Amniotic epithelial cell (primary cell): ENCODE measurements at regions not wholly inside any gene's neighbourhood (a gene's known extent, or its start where the extent isn't known, plus 50 kb on each side); places are given as distances from the start of the nearest gene placed in this dataset.
"Not testable (repeated sequence)": the region's sequence is repeated elsewhere in the genome, so short reads cannot be mapped to it uniquely, and the experiment has no call there.

Source experiments
- DNase-seq: peaks from one replicate; pipeline ENCODE4 v3.0.0-alpha.2; 2010; ENCODE audit warnings: low read depth

DNA sequence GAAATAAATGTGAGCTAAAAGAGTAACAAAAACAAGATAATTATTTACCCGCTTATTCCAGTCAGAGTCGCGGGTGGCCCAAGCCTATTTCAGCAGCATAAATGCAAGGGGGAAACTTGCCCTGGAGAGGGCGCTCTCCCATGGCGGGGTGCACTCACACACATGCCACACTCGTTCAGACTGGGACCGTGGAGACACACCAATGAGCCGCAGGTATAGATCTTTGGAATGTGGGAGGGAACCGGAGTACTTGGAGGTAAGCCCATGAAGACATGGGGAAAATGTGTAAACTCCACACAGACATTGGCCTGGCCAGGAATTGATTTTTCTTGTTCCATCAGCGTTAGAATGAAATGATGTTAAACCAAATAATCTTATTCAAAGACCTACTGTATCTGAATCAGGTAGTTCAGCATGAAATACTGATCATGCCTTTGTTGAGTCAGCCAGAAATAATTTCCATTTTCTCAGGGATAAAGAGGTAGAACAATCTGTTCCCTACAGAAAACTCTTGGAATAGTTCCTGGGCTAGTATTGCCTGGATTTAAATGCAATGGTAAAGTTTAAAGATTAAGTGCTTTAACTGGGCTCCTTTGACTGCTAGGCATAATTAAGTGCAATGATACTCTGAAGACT is 191.5 kb downstream of the MCHR2 start:
- no peak for DNase-seq

DNA sequence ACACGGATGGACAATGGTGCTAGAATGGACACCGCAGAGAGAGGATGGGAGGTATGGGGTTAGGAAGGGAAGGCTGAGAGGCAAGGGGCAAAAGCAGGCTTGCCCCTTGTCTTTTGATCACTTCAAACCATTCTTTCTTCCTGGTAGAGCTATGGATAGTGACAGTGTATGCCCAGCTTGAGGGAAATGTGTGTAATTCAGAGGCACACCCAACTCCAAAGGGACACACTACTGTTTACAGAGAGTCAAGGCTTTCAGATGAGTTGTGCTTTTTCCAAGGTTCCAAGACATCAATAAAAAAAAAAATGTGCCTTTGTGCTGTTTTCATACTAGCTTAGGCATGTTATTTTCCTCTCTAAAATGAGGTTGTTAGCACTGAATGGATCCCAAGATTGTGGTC is 185.0 kb downstream of the MCHR2 start:
- DNase-seq: no peak

DNA sequence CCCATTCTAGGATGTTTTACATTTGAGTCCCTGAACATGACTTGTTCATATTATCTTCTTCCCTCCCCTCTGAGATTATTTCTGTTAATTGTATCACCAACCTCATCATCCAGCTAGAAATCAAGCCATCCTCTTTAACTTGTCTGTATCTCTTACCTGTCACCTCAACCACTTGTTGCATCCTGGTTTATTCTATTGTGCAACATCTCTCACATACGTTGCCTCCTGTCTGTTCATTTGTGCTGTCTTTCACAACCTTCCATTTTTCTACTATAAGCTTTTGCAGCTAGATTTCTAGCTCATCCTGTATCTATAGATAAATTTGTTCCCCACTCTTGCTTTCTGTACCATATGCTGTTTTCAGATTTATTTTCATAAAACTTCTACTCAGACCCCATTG is 183.7 kb downstream of the MCHR2 start:
- no peak for DNase-seq

DNA sequence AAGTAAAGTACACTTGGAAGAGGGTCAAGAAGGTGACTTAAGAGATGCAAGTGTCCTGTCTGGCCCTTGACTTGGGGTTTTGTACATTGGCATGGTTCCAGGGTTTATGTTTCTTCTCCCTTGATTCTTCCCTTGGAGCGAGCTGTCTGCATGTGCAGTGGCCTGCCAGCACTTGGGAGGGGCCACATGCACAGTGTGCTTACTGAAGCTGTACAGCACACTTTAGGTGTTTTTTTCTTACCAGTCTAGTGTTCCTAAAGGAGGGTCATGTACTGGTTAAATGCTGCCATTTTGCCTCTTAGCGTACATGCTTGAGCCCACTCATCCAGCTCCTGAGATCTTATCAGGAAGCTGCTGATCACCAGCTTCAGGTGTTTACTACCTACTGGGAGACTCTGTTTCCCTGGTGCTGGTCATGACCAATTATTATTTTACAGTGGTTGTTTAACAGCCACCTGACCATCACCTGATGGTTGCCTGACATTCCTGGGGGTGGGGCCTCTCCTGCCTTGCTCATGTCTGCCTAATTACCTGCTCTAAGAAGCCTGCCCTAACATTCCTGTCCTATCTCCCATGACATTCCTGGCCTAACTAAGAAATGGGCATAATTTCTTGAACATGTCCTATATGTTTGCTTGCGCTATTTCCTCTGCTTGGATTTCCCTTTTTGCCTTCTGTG is 182.9 kb downstream of the MCHR2 start:
- DNase-seq: no peak

DNA sequence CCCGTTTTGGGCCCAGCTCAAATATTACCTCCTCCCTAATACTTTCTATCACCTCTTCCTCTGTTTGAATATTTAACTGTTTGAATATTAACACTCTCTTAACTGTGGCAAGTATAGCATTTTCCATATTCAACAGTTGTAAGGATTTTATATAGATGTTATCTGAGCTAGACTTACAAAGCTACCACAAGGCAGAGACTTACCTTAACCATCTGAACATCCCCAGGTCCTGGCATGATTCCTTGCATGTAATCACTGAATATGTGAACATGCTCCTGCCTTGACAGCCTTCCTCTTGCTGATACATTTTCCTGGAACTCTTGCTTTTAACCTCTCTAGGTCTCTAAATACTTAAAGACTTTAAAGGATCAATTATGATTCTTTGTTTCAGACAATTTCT is 182.4 kb downstream of the MCHR2 start:
- no peak for DNase-seq

DNA sequence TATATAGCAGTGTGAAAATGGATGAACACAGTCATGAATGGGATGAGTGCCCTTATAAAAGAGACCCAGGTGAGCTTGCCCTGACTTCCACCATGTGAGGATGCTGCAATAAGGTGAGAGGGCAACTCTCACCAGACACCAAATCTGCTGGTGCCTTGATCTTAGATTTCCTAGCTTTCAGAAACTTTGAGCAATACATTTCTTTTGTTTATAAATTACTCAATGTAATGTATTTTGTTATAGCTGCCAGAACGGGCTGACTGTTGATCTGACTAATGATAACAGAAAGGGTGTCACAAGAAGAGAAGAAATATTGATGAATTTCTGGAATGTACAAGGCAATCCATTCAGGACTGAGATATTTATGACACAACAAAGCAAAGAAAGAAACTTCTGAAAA is 180.5 kb downstream of the MCHR2 start:
- DNase-seq: no peak

DNA sequence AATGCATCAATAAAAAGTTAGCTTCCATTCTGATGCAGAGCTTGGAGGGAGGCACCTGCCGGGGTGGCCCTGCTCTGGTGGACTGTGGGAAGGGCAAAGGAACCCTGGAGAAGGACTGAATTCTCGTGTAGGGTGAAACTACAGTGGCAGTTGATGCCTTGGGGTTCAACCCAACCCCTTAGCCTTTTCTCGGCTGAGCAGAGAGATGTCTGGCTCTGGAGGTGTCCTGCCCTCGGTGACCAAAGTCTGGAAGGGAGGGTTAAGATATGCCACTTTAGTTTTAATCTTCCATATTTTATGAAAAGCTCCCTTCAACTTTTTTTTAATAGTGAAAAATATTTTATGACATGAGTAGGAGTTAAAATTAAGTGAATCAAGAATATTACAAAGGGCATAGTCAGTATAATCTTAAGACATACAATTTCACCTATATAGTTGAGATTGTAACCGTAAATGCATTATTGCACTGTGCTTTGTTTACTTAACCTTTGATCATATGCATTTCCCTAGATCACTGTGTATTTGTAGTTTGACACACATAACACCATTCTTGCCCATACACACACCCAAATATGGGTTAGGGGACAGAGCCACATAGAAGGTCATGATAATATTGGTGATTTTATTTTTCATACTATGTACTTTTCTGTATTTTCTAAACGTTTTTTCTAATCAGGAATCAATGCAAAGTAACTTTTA is 179.6 kb downstream of the MCHR2 start:
- no peak for DNase-seq

DNA sequence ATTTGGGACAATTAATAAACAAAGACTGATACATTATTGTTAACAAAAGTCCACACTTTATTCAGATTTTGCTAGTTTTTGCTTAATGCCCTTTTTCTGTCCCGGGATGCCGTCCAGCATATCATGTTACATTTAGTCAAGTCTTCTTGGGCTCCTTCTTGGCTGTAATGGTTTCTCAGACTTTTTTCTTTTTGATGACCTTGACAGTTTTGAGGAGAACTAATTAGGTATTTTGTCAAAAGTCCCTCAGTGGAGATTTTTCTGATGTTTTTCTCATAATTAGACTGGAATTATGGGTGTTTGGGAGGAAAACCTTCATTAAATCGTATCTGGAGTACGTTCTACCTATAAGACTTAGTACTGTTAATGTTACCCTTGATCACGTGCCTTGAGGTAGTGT is 177.2 kb downstream of the MCHR2 start:
- no peak for DNase-seq

DNA sequence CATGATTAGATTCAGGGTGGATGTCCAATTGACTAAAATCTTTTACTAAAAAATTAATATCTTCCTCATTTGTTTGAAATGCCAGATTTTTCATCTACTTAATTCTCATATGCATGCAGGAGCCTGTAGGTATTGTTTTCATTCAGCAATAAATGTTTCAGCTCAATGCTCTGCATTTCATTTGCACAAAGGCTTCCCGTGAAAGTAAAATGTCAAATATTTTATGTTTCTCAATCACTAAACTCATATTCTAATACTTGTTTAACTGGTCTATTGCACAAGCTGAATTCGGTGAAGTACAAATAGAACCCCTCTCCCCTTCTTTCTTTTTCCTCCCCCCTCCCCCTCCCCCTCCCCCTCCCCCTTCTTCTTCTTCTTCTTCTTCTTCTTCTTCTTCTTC is 175.9 kb downstream of the MCHR2 start:
- DNase-seq: no peak

DNA sequence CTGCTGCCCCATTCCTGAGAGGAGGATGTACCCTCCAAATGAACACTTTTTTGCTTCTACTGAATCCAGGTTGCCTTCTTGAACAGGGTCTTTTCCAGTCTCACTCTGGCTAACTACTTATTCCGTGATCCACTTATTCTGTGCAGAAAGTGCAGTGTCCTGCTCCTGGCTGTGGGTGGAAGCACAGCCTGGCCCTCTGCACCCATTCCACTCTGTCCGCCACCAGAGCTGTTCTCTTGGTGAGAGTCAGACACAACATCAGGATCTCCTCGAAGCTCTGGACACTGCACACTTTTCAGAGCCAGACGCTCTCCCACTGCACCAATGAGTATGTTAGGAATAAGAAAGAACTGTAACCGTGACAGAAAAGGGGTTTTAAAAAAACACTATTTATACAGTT is 174.2 kb downstream of the MCHR2 start:
- no peak for DNase-seq

DNA sequence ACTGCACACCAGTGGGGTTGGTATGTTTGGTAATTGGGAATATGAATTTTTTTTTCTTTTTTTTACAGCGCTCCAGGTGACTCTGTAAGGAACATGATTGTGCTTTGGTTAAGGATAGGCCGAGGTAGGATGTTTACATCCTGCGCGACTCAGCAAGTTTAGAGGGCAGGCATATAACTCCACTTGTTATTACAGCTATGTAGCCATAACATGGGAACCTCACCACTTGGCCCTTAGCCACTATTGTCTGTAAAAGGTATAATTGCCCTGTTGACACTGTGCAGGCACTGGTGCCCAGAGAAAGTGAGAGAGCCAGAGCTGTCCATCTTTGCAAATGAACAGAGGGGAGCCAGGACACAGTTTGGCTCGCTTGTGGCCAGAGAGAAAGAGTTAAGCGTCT is 172.9 kb downstream of the MCHR2 start:
- DNase-seq: no peak

DNA sequence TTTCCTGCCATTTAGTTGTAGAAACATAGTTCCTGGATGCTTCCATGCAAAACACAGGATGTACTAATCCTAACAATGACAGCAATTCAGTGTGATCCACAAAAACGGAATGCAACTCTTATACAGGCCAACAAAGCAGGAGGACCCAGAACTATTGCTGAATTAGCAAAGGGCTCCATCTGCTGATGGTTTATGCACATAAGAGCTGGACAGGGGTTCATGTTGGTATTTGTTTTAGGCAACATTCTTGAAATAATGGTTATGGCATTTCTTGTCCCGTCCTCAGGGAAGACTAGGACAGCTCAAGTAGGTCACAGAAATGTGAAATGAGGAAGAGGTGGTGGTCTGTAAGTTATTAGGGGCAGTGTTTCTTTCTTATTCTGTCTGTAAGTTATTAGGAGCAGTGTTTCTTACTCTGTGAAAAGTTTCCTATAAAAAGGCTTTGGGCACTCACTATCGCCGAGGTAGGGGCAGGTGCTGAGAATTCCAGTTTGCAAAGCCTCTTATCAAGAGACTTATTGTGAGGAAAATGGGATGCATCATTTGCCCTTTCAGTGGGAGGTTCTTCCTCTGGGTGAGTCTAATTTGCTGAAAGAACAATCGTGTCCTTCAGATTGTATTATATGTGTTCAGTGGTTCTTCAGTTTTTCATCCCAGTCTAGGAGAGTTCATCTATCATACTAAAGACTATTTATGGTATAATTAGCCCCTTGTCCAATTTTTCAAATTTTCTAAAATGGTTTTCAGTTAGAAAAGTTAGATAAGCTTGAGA is 171.1 kb downstream of the MCHR2 start:
- DNase-seq: peak; percentile 46

DNA sequence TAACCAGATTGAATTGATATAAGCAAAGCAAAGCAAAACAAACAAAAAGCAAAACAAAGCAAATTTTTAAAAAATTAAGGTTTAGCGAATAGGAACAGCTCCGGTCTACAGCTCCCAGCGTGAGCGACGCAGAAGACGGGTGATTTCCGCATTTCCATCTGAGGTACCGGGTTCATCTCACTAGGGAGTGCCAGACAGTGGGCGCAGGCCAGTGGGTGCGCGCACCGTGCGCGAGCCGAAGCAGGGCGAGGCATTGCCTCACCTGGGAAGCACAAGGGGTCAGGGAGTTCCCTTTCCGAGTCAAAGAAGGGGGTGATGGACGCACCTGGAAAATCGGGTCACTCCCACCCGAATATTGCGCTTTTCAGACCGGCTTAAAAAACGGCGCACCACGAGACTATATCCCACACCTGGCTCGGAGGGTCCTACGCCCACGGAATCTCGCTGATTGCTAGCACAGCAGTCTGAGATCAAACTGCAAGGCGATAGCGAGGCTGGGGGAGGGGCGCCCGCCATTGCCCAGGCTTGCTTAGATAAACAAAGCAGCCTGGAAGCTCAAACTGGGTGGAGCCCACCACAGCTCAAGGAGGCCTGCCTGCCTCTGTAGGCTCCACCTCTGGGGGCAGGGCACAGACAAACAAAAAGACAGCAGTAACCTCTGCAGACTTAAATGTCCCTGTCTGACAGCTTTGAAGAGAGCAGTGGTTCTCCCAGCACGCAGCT is 170.3 kb downstream of the MCHR2 start:
- DNase-seq: not testable (repeated sequence)

DNA sequence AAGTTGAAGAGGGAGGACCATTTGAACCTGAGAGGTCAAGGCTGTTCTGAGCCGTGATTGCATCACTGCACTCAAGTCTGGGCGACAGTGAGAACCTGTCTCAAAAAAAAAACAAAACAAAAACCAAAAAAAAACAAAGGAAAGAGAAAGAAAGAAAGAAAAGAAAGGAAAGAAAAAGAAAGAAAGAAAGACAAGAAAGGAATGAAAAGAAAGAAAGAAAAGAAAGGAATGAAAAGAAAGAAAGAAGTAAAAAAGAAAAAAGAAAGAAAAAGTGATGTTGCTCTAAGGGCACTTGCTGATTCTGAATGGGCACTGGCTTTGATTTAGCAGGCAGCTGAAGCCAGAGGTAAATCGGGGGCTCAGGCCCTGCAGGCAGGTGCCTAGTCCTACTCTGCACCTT is 161.0 kb downstream of the MCHR2 start:
- no peak for DNase-seq

DNA sequence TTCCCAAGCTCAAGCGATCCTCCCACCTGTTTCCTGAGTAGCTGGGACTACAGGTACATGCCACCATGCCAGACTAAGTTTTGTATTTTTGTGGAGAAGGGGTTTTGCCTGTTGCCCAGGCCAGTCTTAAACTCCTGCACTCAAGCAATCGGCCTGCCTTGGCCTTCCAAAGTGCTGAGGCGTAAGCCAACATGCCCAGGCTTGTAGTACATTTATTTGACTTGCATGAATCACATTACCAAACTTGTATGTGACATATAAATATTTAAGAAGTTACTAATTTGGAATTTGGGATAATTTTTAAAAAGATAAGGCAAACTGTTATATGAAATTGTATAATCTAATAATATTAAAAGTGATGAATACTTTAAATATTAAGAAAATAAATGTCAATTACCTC is 157.6 kb downstream of the MCHR2 start:
- no peak for DNase-seq

DNA sequence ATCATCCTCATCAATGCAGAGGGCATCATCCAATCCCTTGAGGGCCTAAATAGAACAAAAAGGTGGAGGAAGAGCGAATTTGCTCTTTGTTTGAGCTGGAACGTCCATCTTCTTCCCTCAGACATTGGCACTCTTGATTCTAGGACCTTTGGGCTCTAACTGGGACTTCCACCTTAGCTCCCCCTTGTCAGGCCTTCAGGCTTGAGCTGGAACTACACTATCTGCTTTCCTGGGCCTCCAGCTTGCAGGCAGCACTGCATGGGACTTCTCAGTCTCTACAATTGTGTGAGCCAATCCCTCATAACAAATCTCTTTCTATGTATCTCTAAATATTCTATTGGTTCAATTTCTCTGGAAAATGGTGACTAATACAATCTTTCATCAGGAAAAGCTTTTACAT is 155.4 kb downstream of the MCHR2 start:
- DNase-seq: no peak

DNA sequence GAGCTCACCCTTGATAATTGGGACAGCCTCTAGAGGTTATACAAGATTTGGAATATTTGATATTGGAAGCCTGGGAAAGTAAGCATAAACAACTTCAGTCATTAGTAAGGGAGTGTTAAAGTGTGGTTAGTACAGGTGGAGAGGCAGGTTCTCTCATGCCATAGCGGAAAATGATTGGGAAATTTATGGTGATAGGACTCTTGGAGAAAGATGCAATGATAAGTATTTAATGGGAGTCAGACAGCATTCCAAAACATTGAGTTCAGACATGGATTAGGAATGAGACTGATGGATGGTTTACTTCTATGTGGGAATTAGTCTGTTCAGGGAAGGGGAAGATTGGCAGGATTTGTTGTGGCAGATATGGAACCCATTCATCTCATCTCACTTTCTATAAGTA is 152.7 kb downstream of the MCHR2 start:
- DNase-seq: no peak

DNA sequence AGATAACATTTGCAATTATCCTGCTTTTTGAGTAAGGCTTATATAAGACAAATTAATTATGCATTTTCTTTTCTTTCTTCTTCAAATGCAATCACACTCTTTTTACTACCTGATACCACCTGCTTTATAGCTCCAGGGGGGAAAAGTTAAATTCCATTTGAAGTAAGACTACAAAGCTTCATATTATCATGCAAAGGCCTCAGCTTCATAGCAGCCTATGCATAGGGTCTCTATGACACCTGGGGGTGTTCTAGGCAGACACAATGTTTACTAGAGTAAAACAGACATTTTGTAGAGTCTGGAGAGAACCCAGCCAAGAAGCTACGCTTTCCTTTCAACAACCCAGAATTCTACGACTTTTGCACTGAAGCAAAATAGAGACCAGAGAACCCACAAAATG is 148.0 kb downstream of the MCHR2 start:
- no peak for DNase-seq

DNA sequence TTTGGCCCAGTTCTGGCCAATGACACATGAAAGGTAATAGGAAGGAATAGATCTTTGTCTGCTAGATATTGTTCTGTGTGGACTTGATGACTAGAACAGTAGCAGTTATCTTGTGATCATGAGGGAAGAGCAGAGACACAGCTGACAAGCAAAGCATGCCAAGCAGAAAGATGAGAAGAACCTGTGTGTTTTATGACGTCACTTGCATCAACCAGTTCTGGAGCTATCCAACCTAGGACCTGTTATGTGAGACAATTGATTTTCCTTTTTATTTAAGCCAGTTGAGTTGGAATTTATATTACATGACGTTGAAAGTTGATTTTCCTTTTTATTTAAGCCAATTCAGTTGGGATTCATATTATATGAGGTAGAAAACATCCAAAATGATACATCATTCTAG is 143.2 kb downstream of the MCHR2 start:
- no peak for DNase-seq

DNA sequence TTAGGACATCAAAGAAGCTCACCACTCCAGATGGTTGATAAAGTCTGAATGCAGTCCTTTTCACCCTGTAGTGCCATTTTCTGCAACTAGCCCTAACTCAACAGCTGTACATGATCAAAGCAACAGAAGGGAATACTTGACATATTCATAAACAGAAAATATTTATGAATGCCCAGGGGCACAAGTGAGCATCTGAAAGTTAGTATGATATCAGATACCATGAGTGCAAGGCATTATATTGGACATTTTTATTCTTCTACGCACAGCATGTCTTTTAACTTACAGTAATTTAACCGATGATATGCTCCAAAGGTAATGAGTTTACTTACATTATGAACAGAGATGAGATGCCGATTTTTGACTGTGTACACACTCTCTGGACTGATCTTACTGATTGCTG is 142.0 kb downstream of the MCHR2 start:
- no peak for DNase-seq

DNA sequence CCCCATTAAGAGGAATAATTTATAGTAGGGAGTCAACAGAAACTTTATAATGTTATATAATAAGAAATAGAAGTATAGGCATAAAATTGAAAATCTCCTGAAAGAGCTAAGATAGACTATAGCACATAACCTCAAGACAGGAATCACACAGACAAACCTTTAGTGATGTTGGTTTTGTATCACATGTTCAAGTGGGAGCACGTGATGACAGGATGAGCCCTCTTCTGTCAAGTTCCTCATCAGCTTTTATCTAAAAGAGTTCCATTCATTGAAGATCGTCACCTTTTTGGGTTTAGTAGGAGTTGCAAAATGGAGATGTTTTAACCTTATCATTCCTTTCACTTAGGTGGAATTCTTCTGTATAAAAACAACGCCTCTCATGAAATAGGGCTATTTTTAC is 127.0 kb downstream of the MCHR2 start:
- DNase-seq: no peak

DNA sequence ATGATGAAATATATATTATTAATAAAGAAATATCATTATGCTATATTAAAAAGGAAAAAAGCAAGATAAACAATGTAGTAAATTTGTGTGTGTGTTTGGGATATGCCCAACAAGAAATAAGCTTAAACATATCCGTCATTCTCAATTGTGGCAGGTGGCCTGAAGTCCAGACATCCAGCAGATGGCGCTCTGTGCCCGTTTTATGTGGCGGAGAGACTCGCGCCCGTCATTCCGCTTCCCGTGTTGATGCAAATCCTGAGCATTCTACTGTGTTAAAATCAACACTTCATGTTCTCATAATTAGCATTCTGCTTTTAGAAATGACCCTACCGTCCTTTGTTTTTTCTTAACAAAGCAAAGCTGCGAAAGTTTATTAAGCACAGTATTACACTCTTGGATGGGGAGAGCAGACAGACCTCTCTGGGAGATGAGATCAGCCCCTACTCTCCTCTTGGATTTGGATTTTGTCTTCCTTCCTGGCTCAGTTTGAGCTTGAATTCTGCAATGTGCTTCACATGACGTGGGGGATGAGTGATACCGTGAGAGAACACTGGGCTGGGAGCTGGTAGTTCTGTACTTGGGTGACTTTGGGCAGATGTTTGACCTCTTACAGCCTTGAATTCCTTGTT is 125.8 kb downstream of the MCHR2 start:
- peak; percentile 48 for DNase-seq
